ENCODE measurements at regions not wholly inside any gene's neighbourhood (a gene's known extent, or its start where the extent isn't known, plus 50 kb on each side); places are given as distances from the start of the nearest gene placed in this dataset.

DNA sequence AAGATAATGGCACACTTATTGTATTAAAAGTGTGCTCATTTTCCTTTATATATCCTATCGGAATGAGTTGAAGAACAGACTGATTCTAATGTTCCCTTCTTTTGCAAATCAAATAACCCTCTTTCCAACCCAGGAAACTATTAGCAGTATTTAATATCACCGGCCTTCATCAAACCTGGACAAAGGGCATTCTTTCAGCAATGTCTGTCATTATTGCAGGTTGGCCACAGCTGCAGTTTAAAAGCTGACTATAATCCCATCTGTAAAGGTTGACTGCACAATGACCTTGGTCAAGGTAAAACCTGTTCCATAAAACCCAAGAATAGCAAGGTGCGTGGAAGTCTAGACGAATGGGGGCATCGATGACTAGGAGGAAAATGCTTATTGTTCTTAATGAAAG lies 472.3 kb upstream of the SOX5 start:
- no peak for DNase-seq (ENCODE audit: low read depth)

DNA sequence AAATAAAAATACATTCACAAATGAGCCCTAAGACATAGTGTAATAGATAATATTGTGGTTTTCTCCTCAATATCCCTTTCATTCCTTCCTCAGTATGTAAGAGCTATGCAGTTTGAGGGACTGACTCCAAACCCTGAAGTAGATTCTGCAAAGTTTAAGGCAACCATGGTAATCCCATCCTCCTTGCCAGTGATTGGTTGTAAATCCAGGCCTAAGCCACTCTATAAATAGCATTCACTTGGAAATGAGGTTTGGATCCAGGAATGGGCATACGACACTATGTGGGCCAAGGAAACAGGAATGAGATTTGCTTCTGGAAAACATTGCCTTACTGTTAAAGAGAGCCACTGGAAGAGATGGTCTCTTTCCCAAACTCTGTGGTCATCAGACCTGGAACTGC lies 468.7 kb upstream of the SOX5 start:
- peak; percentile 1 for DNase-seq (ENCODE audit: low read depth)

- no peak for DNase-seq (ENCODE audit: low read depth)
These were observed 467.1 kb upstream of the SOX5 start for GRCh38 chr12:24416423-24417109.

DNA sequence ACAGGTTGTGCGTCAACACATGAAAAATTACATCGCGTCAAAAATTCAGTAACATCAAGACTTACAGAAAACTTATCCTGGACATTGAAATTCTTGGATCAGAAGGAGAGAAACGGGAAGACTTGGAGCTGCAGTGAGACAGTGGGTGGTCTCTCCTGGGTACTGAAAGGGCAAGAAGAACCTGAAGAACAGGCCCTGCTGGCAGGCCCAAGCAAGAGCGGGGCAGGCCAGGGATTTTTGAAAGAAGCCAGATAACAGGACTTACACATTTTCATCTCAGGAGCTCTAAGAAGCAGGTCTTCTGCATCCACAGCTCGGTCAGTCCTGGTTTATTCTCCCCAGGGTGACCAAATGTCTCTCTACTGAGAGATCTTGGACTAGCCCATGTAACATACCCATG lies 466.5 kb upstream of the SOX5 start:
- DNase-seq (ENCODE audit: low read depth) = no peak

GRCh38 chr12:24414480-24414879 lies 465.0 kb upstream of the SOX5 start:
- no peak for DNase-seq (ENCODE audit: low read depth)

DNA sequence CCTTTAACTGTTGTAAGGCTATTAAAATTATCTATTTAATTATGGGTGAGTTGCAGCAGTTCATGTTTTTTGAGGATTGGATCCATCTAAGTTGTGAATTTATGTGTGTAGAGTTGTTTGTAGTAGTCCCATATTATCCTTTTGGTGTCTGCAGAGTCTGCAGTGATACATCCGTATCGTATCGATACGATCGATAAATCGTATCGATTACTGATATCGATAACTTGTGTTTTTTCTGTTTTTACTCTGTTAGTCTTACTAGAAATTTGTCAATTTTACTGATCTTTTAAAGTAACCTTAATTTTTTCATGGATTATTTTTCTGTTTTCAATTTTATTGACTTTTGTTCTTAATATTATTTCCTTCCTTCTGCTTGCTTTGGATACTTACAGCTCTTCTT lies 462.5 kb upstream of the SOX5 start:
- DNase-seq (ENCODE audit: low read depth) = no peak

GRCh38 chr12:24409868-24410267 lies 460.4 kb upstream of the SOX5 start:
- no peak for DNase-seq (ENCODE audit: low read depth)

DNA sequence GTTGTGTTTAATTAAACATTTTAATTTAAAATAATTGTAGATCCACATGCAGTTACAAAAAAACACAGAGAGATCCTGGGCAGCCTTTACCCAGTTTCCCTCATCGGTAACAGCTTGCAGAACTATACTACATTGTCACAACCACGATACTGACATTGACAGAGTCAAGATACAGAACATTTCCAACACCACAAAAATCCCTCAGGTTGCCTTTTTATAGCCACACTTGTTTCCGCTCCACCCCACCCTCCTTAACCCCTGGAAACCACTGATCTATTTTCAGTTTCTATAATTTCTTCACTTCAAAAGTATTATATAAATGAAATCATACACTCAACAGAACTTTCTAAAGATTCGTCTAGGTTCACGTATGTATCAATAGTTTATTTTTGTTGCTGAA lies 458.8 kb upstream of the SOX5 start:
- DNase-seq (ENCODE audit: low read depth) = no peak

GRCh38 chr12:24407884-24408283 lies 458.4 kb upstream of the SOX5 start:
- no peak for DNase-seq (ENCODE audit: low read depth)

DNA sequence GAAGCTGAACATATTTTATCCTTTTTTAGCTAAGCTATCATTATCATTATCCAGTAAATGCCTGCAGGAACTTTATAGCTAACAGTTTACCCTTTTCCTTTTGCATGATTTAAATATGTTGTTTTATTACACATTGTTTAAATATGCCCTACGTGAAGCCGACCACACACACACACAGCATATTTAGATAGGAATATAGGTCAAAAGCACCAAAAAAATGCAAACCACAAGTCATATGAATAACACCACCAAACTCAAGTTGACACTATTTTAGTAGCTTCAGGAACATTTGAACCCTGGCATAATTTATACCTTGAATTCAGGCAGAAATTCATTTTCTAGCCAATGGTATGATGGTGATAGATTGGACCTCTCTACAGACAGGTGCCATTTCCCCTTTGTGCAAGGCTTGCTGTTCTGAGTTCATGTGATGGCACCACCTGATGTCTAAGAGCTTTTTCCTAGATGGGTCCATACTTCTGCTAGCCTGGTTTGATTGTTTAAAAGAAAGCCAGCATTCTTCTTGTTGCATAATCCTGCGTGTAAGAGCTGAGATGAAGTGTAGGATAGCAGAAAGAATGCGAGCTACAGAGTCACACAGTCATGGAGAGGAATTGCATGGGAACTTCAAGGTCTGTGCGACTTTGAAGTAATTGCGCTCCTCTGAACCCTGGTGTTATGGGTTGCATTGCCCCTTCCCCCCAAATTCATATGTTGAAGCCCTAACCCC lies 454.8 kb upstream of the SOX5 start:
- DNase-seq (ENCODE audit: low read depth) = no peak

GRCh38 chr12:24400533-24400932 lies 451.1 kb upstream of the SOX5 start:
- no peak for DNase-seq (ENCODE audit: low read depth)

- DNase-seq (ENCODE audit: low read depth) = no peak
These were observed 449.1 kb upstream of the SOX5 start for GRCh38 chr12:24398605-24399004.

DNA sequence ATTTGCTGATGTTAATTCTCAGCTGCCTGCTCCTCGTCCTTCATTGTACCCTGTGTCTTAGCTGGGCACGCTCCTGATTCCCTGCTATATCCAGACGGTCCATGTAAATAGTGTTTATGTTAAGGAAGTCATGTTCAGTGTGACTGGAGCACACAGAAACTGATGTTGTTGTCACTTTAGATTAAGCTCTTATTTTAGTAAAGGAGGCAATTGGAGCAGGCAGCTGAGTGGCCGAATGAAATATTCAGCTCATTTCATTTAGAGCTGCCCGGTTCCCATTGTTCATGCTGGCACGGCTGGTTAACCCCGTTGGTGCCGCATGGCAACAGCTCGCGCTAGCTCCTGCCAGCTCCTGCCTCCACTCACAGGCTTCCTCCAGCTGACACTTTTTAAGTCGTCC lies 446.8 kb upstream of the SOX5 start:
- no peak for DNase-seq (ENCODE audit: low read depth)

GRCh38 chr12:24394246-24394645 lies 444.8 kb upstream of the SOX5 start:
- DNase-seq (ENCODE audit: low read depth) = no peak

DNA sequence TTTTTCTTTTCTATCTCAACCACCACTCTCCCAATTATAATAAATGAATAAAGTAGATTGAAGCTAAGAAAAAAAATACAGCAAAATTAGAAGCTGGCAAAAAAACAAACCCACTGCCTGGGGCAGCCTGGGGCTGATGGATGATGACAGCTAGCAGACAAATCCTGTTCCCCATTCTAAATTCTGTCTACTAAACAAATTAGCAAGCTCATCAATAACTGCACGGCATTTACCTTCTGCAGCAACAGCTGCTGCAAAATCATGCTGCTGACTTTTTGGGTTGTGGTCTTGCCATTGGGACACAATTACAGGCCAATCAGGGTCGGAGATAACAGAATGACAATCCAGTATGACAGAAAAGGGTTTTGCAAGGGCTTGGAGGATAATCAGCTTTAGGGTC lies 443.6 kb upstream of the SOX5 start:
- DNase-seq (ENCODE audit: low read depth) = no peak

GRCh38 chr12:24389394-24389793 lies 439.9 kb upstream of the SOX5 start:
- DNase-seq (ENCODE audit: low read depth) = no peak

GRCh38 chr12:24387381-24387780 lies 437.9 kb upstream of the SOX5 start:
- DNase-seq (ENCODE audit: low read depth) = no peak

DNA sequence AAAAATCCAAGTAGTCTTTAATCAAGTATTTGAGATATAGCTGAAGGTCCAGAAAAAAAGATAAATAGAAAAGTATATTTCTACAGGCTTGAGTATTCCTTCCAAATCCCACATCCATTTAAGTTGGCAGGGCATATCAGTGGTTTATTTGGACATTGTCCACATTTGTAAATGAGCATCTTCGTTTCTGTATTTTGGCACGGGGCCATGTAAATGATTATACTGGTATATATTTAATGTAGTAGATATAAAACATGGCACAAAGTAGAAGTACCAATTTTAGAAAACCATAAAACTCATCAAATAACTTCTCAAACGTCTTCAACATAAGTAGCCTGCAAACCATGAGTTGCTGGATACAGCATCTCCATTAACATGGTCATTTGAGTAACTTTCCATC lies 437.4 kb upstream of the SOX5 start:
- DNase-seq (ENCODE audit: low read depth) = no peak

DNA sequence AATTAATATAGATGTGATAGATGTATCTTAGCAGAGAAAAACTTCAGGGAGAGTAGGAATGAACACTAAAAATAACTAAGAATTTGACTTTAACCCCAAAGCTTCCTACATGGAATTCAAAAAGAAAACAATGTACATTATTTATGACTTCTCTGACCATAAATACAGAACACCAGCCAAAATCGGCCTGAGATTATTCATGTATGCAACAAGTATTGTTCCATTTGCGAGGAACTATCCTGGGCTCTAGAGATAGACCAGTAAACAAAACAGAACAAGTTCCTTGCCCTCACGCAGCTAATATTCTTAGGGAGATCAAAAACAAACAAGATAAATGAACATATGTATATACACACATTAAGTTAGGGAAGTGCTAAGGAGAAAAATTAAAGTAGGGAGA lies 432.3 kb upstream of the SOX5 start:
- DNase-seq (ENCODE audit: low read depth) = no peak

- DNase-seq (ENCODE audit: low read depth) = peak; percentile 11
These were observed 430.5 kb upstream of the SOX5 start for GRCh38 chr12:24379861-24380521.

DNA sequence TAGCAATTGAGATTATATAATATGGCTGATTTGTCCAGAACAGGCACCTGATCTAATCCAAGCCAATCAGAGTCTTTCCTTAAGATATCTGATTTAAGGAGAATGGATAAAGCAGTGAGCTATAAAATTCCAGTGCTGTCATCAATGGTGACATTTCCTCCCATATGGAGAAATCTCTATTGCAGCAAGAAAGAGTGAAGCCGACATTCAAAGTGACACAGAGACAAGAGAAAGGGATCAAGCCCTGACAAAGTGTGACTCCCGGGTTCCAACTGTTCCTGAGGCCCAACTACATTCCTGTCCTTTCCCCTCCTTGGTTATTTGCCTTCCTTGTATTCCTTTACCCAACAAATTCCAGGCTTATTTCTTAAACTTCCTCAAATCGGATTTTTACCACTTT lies 430.0 kb upstream of the SOX5 start:
- no peak for DNase-seq (ENCODE audit: low read depth)

DNA sequence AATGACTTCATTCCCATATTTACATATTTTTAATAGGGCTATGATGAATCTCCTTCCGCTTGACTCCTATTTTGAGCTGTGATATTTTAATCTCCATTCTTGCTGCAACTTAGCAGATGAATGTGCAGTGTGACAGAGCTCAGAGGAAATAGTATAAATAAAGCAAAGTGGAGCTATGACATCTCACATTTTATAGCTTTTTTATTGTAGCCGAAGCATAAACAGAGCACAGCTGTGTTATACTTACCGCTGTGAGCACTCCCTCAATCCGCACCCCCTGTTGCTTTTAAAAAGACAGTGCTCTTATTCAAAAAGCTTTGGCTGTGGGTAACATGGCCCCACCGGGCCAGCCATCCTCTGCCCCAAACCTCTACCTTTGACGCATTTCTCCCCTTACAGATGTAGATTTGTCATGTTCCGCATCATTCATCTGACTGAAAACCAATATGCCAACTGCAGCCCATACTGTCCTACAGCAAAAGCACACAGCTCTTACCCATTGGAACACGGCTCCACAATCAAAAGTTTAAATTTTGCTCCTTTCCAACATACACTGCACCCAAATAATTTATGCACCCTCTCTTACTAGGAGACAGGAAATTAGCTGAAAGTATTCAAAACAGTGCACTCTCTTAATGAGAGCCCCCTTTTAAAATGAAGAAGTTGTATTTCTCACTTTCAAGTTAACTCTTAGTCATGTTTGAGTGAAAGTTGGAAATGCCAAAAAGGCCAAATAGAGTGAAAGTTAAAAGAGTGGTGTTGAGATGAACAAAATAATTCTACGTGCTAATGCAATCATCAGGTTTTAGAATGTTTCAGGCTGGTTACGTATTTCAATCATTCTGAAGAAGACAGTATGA lies 429.3 kb upstream of the SOX5 start:
- peak; percentile 39 for DNase-seq (ENCODE audit: low read depth)

Data from LHCN-M2 (cell line).